ENCODE measurements at regions not wholly inside any gene's neighbourhood (a gene's known extent, or its start where the extent isn't known, plus 50 kb on each side); places are given as distances from the start of the nearest gene placed in this dataset.

DNA sequence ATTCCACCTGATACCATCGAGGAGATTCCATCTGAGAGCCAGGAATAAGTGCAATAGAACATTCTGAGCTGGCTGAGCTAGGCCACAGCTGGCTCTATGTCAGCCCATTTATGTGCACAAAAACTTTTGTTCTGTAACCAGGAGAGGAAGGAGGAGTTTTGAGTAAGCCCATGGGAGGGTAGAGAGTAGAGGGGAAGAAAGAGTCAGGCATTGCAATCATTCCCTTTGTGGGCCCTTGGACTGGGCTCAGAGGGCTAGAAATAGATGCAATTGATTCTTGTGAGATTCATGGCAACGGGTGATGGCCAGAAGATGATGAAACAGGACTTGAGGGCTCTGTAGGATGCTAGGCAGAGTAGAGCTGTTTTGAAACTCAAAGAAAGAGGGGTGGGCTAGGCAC is 104.6 kb upstream of the KIF5B start:
- H3K27ac ChIP-seq, result no peak overlapping the region
- TF ChIP-seq, protein P1, sequence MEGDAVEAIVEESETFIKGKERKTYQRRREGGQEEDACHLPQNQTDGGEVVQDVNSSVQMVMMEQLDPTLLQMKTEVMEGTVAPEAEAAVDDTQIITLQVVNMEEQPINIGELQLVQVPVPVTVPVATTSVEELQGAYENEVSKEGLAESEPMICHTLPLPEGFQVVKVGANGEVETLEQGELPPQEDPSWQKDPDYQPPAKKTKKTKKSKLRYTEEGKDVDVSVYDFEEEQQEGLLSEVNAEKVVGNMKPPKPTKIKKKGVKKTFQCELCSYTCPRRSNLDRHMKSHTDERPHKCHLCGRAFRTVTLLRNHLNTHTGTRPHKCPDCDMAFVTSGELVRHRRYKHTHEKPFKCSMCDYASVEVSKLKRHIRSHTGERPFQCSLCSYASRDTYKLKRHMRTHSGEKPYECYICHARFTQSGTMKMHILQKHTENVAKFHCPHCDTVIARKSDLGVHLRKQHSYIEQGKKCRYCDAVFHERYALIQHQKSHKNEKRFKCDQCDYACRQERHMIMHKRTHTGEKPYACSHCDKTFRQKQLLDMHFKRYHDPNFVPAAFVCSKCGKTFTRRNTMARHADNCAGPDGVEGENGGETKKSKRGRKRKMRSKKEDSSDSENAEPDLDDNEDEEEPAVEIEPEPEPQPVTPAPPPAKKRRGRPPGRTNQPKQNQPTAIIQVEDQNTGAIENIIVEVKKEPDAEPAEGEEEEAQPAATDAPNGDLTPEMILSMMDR (IDR thresholded peaks at IDR 0.05), result no peak
- no peaks in the 10 kb centered on the region for H3K4me1 ChIP-seq
- no peaks in the 10 kb centered on the region for H3K27me3 ChIP-seq
- H3K9me3 ChIP-seq, result no peaks in the 10 kb centered on the region
- H3K9ac ChIP-seq (ENCODE audit: low read depth in 2 of 2, low read length in 2 of 2), result no peak overlapping the region
- H3K36me3 ChIP-seq, result no peaks in the 10 kb centered on the region
- intact Hi-C loops (cut with DNase I), result no loop called here
- H3K4me3 ChIP-seq, result no peak overlapping the region
- no peak for DNase-seq

DNA sequence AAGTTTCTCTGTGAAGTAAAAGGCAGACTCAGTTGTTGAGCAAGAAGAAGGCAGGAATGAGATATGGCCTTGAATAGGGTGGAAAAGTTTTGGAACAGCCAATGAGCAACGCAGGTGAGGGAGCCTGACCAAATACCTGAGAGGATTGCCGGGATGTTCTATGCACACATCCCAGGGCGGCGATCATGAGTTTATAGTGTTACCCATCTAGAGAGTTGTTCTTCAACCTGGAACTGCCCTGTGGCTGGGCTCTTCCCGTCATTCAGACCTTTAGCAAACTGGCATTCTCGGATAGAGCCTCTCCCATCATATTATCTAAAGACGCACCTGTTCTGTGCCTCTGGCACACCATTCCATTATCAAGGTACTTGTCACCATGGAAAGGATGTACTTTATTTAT is 103.0 kb upstream of the KIF5B start:
- no peak overlapping the region for H3K4me3 ChIP-seq
- H3K36me3 ChIP-seq, result no peaks in the 10 kb centered on the region
- no peaks in the 10 kb centered on the region for H3K4me1 ChIP-seq
- intact Hi-C loops (cut with DNase I), result no loop called here
- H3K27me3 ChIP-seq, result no peaks in the 10 kb centered on the region
- H3K27ac ChIP-seq, result no peak overlapping the region
- no peak for DNase-seq
- no peaks in the 10 kb centered on the region for H3K9me3 ChIP-seq
- TF ChIP-seq, protein P1 (IDR thresholded peaks at IDR 0.05), result no peak
- no peak overlapping the region for H3K9ac ChIP-seq (ENCODE audit: low read depth in 2 of 2, low read length in 2 of 2)

DNA sequence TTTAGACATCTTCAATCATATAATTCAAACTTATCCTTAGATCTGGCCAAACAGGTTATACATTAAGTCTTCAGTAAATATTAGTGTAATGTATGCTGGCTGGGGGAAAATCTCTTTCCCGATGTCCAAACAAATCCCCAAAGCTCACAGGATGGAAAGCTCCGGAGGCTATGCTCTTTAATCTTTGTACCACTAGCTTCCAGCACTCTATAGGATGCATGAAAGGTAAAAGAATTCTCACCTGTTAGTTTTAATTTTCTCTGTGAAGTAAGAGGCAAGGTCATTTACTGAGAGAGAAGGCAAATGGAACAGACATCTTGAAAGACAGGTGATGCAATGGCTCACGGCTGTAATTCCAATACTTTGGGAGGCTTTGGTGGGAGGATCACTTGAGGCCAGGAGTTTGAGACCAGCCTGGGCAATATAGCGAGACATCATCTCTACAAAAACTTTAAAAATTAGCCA is 99.8 kb upstream of the KIF5B start:
- TF ChIP-seq, protein P1 (IDR thresholded peaks at IDR 0.05), result no peak
- H3K27ac ChIP-seq, result no peak overlapping the region

DNA sequence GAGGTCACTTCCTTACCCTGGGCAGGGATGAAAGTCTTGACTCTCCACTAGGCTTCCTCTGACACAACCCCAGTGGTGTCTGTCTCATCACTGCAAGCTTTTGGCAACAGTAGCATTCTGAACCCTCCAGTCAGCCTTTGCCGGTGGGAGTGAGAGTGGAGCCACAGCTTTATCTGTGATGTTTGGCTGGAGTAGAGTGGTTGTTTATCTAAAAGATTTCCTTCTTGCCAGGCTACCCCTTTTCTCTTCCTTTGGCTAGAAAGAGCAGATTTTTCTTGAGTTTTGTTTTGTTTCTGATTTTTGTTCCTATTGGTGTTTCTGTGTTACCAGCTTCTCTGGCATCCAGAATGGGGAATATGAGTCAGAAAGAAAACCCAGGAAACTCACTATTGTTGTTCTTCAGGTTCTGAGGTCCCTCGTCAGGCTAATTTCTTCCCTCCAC is 98.9 kb upstream of the KIF5B start:
- TF ChIP-seq, protein P1 (IDR thresholded peaks at IDR 0.05), result no peak
- intact Hi-C loops (cut with DNase I), result no loop called here
- no peaks in the 10 kb centered on the region for H3K36me3 ChIP-seq
- no peak overlapping the region for H3K9ac ChIP-seq (ENCODE audit: low read depth in 2 of 2, low read length in 2 of 2)
- peaks cover 4% of the 10 kb centered on the region for H3K4me1 ChIP-seq
- DNase-seq, result no peak
- H3K4me3 ChIP-seq, result no peak overlapping the region
- no peaks in the 10 kb centered on the region for H3K27me3 ChIP-seq
- no peak overlapping the region for H3K27ac ChIP-seq
- H3K9me3 ChIP-seq, result no peaks in the 10 kb centered on the region

More for the DNA sequence above, 99.8 kb upstream of the KIF5B start:
- Histone ChIP-seq H3K4me3 (no peak overlapping the region), H3K4me1 (no peaks in the 10 kb centered on the region), H3K27me3 (no peaks in the 10 kb centered on the region), H3K36me3 (no peaks in the 10 kb centered on the region), H3K9me3 (no peaks in the 10 kb centered on the region), H3K9ac (ENCODE audit: low read depth in 2 of 2, low read length in 2 of 2) (no peak overlapping the region)
- intact Hi-C loops (cut with DNase I), result no loop called here
- no peak for DNase-seq

DNA sequence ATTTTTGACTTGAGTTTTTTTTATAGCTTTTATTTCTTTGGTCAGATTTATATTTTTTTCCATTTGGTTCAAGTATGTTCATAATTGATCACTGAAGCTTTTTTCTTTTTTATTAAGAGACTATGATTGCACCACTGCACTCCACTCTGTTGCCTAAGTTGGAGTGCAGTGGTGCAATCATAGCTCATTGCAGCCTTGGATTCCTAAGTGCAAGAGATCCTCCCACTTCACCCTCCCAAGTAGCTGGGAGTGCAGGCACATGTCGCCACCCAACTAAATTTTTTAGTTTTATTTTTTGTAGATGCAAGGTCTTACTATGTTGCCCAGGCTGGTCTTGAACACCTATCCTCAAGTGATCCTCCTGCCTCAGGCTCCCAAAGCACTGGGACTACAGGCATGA is 97.7 kb upstream of the KIF5B start:
- intact Hi-C loops (cut with DNase I), result no loop called here
- peaks cover 4% of the 10 kb centered on the region for H3K4me1 ChIP-seq
- H3K9ac ChIP-seq (ENCODE audit: low read depth in 2 of 2, low read length in 2 of 2), result no peak overlapping the region
- TF ChIP-seq, protein P1 (IDR thresholded peaks at IDR 0.05), result no peak
- no peaks in the 10 kb centered on the region for H3K36me3 ChIP-seq
- no peak for DNase-seq
- H3K27ac ChIP-seq, result no peak overlapping the region
- H3K27me3 ChIP-seq, result no peaks in the 10 kb centered on the region
- H3K9me3 ChIP-seq, result no peaks in the 10 kb centered on the region
- H3K4me3 ChIP-seq, result no peak overlapping the region

Measured in colonic mucosa (tissue), 4 donors.